Transverse colon (tissue), 4 donors: ENCODE measurements at regions not wholly inside any gene's neighbourhood (a gene's known extent, or its start where the extent isn't known, plus 50 kb on each side); places are given as distances from the start of the nearest gene placed in this dataset.

Experiments used
- DNase-seq: peaks from one replicate; pipeline ENCODE4 v3.0.0-alpha.2; 2019
- H3K27ac ChIP-seq, 4 donors: fragments of 200-600 bp; sonication (generic); 2 replicates each; pipeline ENCODE4 v1.5.1; 2016 to 2018; ENCODE audit warnings: inconsistent platforms in 4 of 4
- H3K27me3 ChIP-seq: fragments of 200-600 bp; sonication (generic); 2 replicates; pipeline ENCODE4 v1.5.1; 2017; ENCODE audit warnings: inconsistent platforms
- H3K36me3 ChIP-seq, 4 donors: fragments of 200-600 bp; sonication (generic); 2 replicates each; pipeline ENCODE4 v1.5.1; 2017 to 2019; ENCODE audit warnings: inconsistent platforms in 4 of 4
- H3K4me1 ChIP-seq, 4 donors: fragments of 200-600 bp; sonication (generic); 2 replicates each; pipeline ENCODE4 v1.5.1; 2017 to 2020; ENCODE audit warnings: inconsistent platforms in 4 of 4
- H3K4me3 ChIP-seq, 4 donors: fragments of 200-600 bp; sonication (generic); 1 replicate in 1 of 4; 2 replicates in 3 of 4; pipeline versions ENCODE4 v1.5.1 to v1.6.1; 2017 to 2019; ENCODE audit warnings: inconsistent platforms in 4 of 4
- H3K9me3 ChIP-seq, 2 donors: fragments of 200-600 bp; sonication (generic); 2 replicates each; pipeline ENCODE4 v1.5.1; 2017 to 2019; ENCODE audit warnings: inconsistent platforms in 2 of 2
- EP300 ChIP-seq: sonication (generic); formaldehyde crosslinking; IDR thresholded peaks from one replicate; pipeline ENCODE4 v1.6.1; 2017; ENCODE audit warnings: antibody characterized with exemption, low read depth
- POLR2A ChIP-seq: fragments of 450-650 bp; IDR thresholded peaks from one replicate; pipeline ENCODE4 v1.6.1; 2016; ENCODE audit warnings: antibody characterized with exemption, mild to moderate bottlenecking, moderate library complexity
- POLR2AphosphoS5 ChIP-seq, 3 donors: sonication (generic); formaldehyde crosslinking; IDR thresholded peaks; one replicate each; pipeline ENCODE4 v1.6.1; 2016; ENCODE audit warnings: antibody characterized with exemption in 3 of 3
- WGBS, 2 donors: methylation state at CpG; one replicate each; pipeline ENCODE4 v1.1.5; 2018; ENCODE audit warnings: low coverage in 1 of 2; 5-methylcytosine and 5-hydroxymethylcytosine counted together
- in situ Hi-C, 4 donors: fragments of 200-750 bp; cut with MboI; loops; one replicate each; pipeline versions ENCODE4 v1.15.0 to v1.15.1; 2017; ENCODE audit warnings: low sequenced_read_pairs in 3 of 4, low pct_ligation_motif_present in 1 of 4, low pct_unique_long_range_greater_than_20kb in 1 of 4
- intact Hi-C: fragments of 100-400 bp; cut with DNase I; formaldehyde crosslinking; loops from one replicate; pipeline ENCODE4 v1.15.1; 2023; ENCODE audit warnings: low total_unique reads
- TF ChIP-seq, protein P1 (sequence below), 5 experiments: fragments of 200-600 bp in 3 of 5; fragments of 450-650 bp in 2 of 5; sonication (generic) in 3 of 5; IDR thresholded peaks; 1 replicate in 2 of 5; 2 replicates in 3 of 5; pipeline ENCODE4 v1.5.1; 2016 to 2017; ENCODE audit warnings: antibody characterized with exemption in 5 of 5, inconsistent platforms in 3 of 5, mild to moderate bottlenecking in 2 of 5, moderate library complexity in 1 of 5

DNA sequence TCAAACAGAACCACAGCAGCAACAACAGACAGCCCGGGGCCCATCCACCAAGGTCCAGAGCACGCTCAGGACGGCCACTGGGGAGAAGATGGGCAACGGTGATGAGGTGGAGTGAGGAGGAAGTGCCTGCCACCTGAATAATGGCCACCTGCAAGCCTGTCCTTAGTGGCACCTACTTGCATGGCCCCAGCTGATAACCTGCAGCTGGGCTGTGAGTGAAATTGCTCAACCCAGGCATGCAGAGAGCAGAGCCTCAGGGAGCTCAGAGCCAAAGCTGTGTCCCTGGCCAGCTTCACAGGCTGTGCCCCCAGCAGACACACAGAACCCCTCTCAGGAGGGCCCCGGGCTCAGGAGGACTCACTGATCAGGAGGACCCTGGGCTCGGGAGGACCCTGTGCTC is 102.4 kb upstream of the ADRA2C start:
- intact Hi-C loops: no loop called here

DNA sequence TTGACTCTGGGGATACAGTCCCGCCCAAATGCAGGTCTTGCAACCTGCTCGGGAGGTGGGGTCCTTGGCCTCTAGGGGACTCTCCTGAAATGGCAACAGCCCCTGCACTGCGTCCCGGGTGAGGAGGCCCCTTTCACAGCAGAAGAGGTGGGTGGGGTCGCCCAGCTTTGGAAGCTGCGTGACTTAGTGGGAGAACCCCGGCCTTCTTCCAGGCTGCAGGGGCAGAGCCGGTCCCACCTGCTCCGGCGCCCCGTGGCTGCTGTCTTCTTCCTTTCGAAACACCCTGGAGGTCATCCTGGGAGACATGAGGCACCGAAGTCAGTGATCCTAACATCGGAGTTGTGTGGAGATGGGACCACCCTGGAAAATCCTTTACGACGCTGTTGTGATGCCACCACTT is 103.7 kb upstream of the ADRA2C start:
- Histone ChIP-seq H3K4me1 (no peaks in the 10 kb centered on the region), H3K27me3 (peaks cover 11% of the 10 kb centered on the region), H3K4me3 (no peak overlapping the region), H3K9me3 (no peaks in the 10 kb centered on the region), H3K27ac (no peak overlapping the region), H3K36me3 (no peaks in the 10 kb centered on the region)
- DNase-seq: no peak
- 83% methylated on average over 16 of the region's 16 CpGs; no CpG with 5 or more reads in 1 of the 2 donors for WGBS, 2 donors
- in situ Hi-C loops (no loop called here), intact Hi-C loops (no loop called here)
- TF ChIP-seq EP300: no peak

More for the DNA sequence above, 102.4 kb upstream of the ADRA2C start:
- in situ Hi-C loops: no loop called here
- Histone ChIP-seq H3K4me1 (no peaks in the 10 kb centered on the region), H3K4me3 (no peak overlapping the region), H3K27me3 (peaks cover 5% of the 10 kb centered on the region), H3K9me3 (no peaks in the 10 kb centered on the region), H3K36me3 (no peaks in the 10 kb centered on the region), H3K27ac (no peak overlapping the region)
- 78% methylated on average over 6 of the region's 6 CpGs; no CpG with 5 or more reads in 1 of the 2 donors for WGBS, 2 donors
- DNase-seq: no peak
- TF ChIP-seq EP300: no peak
- TF ChIP-seq, protein P1, sequence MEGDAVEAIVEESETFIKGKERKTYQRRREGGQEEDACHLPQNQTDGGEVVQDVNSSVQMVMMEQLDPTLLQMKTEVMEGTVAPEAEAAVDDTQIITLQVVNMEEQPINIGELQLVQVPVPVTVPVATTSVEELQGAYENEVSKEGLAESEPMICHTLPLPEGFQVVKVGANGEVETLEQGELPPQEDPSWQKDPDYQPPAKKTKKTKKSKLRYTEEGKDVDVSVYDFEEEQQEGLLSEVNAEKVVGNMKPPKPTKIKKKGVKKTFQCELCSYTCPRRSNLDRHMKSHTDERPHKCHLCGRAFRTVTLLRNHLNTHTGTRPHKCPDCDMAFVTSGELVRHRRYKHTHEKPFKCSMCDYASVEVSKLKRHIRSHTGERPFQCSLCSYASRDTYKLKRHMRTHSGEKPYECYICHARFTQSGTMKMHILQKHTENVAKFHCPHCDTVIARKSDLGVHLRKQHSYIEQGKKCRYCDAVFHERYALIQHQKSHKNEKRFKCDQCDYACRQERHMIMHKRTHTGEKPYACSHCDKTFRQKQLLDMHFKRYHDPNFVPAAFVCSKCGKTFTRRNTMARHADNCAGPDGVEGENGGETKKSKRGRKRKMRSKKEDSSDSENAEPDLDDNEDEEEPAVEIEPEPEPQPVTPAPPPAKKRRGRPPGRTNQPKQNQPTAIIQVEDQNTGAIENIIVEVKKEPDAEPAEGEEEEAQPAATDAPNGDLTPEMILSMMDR (IDR thresholded peaks at IDR 0.05): no peak
- TF ChIP-seq POLR2A: no peak
- TF ChIP-seq POLR2AphosphoS5 (IDR thresholded peaks at IDR 0.05): no peak

DNA sequence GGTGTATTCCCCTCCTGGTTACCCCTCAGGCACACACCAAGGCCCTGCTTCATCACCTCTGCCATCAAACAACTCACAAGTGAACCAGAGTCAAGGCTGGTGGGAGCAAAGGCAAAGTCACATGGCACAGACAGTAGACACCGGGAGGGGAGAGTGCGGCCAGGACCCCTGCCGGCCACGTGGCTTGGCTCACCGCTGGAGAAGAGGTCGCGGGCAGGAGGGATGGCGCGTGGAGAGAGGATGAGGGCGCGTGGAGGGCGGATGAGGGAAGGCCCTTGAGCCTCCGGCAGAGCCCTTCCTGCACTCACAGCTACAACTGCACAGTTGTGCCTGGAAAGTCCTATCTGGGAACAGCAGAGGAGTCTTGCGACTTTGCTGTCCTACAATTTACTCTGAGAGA is 104.2 kb upstream of the ADRA2C start:
- TF ChIP-seq, protein P1 (IDR thresholded peaks at IDR 0.05): no peak
- TF ChIP-seq POLR2A (no peak), POLR2AphosphoS5 (IDR thresholded peaks at IDR 0.05) (no peak), EP300 (no peak)
- Histone ChIP-seq H3K4me1 (no peaks in the 10 kb centered on the region), H3K36me3 (no peaks in the 10 kb centered on the region), H3K27me3 (peaks cover 11% of the 10 kb centered on the region), H3K27ac (no peak overlapping the region), H3K9me3 (no peaks in the 10 kb centered on the region), H3K4me3 (no peak overlapping the region)
- WGBS, 2 donors: 85% methylated on average over 14 of the region's 14 CpGs; no CpG with 5 or more reads in 1 of the 2 donors
- DNase-seq: no peak
- intact Hi-C loops: no loop called here
- in situ Hi-C loops: no loop called here

DNA sequence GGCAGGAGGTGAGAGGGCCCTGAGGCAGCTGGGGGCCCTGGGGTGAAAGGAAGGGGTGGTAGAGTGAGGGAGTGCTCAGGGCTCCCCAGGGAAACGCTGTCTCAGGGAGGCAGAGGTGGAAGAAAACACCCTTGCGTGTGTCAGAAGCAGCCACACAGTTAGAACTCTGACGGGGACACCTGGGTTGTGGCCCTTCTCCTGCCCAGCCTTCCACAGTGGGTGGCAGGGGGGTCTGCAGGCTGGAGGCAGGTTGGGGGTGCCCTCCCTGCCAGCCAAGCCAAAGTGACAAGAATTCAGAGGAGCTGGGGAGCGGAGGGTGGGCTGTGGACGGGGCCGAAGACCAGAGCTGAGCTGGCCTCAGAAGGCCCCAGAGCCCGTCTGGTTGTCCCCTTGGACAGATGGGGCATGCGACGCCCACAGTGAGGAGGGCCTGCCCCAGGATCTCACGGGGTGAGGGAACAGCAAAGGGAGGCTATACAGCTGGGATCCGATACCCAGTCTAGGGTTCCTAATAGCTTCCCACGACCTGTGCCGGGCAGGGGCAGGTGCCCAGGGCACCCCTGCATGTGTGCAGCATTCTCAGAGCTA is 105.2 kb upstream of the ADRA2C start:
- Histone ChIP-seq H3K36me3 (no peaks in the 10 kb centered on the region), H3K27me3 (peaks cover 15% of the 10 kb centered on the region), H3K27ac (no peak overlapping the region), H3K4me3 (no peak overlapping the region), H3K9me3 (no peaks in the 10 kb centered on the region), H3K4me1 (no peaks in the 10 kb centered on the region)
- 43 to 80% methylated on average over 3 to 13 of the region's 13 CpGs for WGBS, 2 donors
- TF ChIP-seq POLR2A (no peak), POLR2AphosphoS5 (IDR thresholded peaks at IDR 0.05) (no peak), EP300 (no peak)
- TF ChIP-seq, protein P1 (IDR thresholded peaks at IDR 0.05): no peak
- intact Hi-C loops (no loop called here), in situ Hi-C loops (no loop called here)
- no peak for DNase-seq
